Activated CD4-positive, alpha-beta T cell treated with anti-CD3 and anti-CD28 coated beads, Interleukin-2, Interleukin-6, amounts not matched to agents 100 ng/mL and 50 ng/mL, durations not matched to agents 16 hours and 8 hours (primary cell): ENCODE measurements at regions not wholly inside any gene's neighbourhood (a gene's known extent, or its start where the extent isn't known, plus 50 kb on each side); places are given as distances from the start of the nearest gene placed in this dataset.
"Not testable (repeated sequence)": the region's sequence is repeated elsewhere in the genome, so short reads cannot be mapped to it uniquely, and the experiment has no call there.

Source experiments
- DNase-seq: peaks from one replicate; pipeline ENCODE4 v3.0.0-alpha.2; 2020

- no peak for DNase-seq
These were observed 145.2 kb upstream of the CDIN1 start for GRCh38 chr15:36434177-36434576.

- DNase-seq: no peak
These were observed 140.9 kb upstream of the CDIN1 start for GRCh38 chr15:36438499-36438898.

- DNase-seq: no peak
These were observed 132.1 kb upstream of the CDIN1 start for GRCh38 chr15:36447373-36447772.

GRCh38 chr15:36448418-36448817 lies 131.0 kb upstream of the CDIN1 start:
- DNase-seq: no peak

GRCh38 chr15:36449084-36449661 lies 130.3 kb upstream of the CDIN1 start:
- DNase-seq: no peak

- DNase-seq: no peak
These were observed 129.7 kb upstream of the CDIN1 start for GRCh38 chr15:36449662-36450145.

GRCh38 chr15:36454244-36454643 lies 125.2 kb upstream of the CDIN1 start:
- not testable (repeated sequence) for DNase-seq

- no peak for DNase-seq
These were observed 121.0 kb upstream of the CDIN1 start for GRCh38 chr15:36458411-36458810.

- no peak for DNase-seq
These were observed 114.1 kb upstream of the CDIN1 start for GRCh38 chr15:36465304-36465703.

GRCh38 chr15:36468746-36469145 lies 110.7 kb upstream of the CDIN1 start:
- DNase-seq: no peak

GRCh38 chr15:36469311-36469966 lies 110.0 kb upstream of the CDIN1 start:
- DNase-seq: no peak

GRCh38 chr15:36472672-36473071 lies 106.8 kb upstream of the CDIN1 start:
- DNase-seq: no peak

- no peak for DNase-seq
These were observed 100.9 kb upstream of the CDIN1 start for GRCh38 chr15:36478561-36478960.

- no peak for DNase-seq
These were observed 100.1 kb upstream of the CDIN1 start for GRCh38 chr15:36479200-36479896.

- no peak for DNase-seq
These were observed 98.3 kb upstream of the CDIN1 start for GRCh38 chr15:36481156-36481555.

GRCh38 chr15:36483409-36483808 lies 96.0 kb upstream of the CDIN1 start:
- no peak for DNase-seq

- no peak for DNase-seq
These were observed 95.2 kb upstream of the CDIN1 start for GRCh38 chr15:36484038-36484778.

GRCh38 chr15:36491912-36492311 lies 87.5 kb upstream of the CDIN1 start:
- no peak for DNase-seq

GRCh38 chr15:36495456-36495991 lies 83.9 kb upstream of the CDIN1 start:
- no peak for DNase-seq

GRCh38 chr15:36497901-36498300 lies 81.5 kb upstream of the CDIN1 start:
- no peak for DNase-seq

- no peak for DNase-seq
These were observed 81.0 kb upstream of the CDIN1 start for GRCh38 chr15:36498401-36498800.

- DNase-seq: no peak
These were observed 80.5 kb upstream of the CDIN1 start for GRCh38 chr15:36498916-36499315.
